OCI-LY7 (cell line): ENCODE measurements at regions not wholly inside any gene's neighbourhood (a gene's known extent, or its start where the extent isn't known, plus 50 kb on each side); places are given as distances from the start of the nearest gene placed in this dataset.

Experiments used
- EZH2phosphoT487 ChIP-seq: fragments of 200-600 bp; sonication (generic); IDR thresholded peaks from 2 replicates; pipeline ENCODE4 v1.6.1; 2018; ENCODE audit warnings: low read depth, borderline replicate concordance, mild to moderate bottlenecking, mixed run types, antibody characterized with exemption, low read length, moderate library complexity, mixed read lengths
- TF ChIP-seq, protein P1 (sequence below): fragments of 200-600 bp; sonication (generic); conservative IDR thresholded peaks from 2 replicates; pipeline ENCODE4 v1.5.1; 2014; ENCODE audit warnings: mild to moderate bottlenecking, antibody characterized with exemption, low read length, moderate library complexity, mixed read lengths

GRCh38 chr10:129388435-129388834 is 78.6 kb upstream of the MGMT start:
- TF ChIP-seq, protein P1, sequence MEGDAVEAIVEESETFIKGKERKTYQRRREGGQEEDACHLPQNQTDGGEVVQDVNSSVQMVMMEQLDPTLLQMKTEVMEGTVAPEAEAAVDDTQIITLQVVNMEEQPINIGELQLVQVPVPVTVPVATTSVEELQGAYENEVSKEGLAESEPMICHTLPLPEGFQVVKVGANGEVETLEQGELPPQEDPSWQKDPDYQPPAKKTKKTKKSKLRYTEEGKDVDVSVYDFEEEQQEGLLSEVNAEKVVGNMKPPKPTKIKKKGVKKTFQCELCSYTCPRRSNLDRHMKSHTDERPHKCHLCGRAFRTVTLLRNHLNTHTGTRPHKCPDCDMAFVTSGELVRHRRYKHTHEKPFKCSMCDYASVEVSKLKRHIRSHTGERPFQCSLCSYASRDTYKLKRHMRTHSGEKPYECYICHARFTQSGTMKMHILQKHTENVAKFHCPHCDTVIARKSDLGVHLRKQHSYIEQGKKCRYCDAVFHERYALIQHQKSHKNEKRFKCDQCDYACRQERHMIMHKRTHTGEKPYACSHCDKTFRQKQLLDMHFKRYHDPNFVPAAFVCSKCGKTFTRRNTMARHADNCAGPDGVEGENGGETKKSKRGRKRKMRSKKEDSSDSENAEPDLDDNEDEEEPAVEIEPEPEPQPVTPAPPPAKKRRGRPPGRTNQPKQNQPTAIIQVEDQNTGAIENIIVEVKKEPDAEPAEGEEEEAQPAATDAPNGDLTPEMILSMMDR: no peak
- TF ChIP-seq EZH2phosphoT487: no peak
